OCI-LY3 (cell line): ENCODE measurements at regions not wholly inside any gene's neighbourhood (a gene's known extent, or its start where the extent isn't known, plus 50 kb on each side); places are given as distances from the start of the nearest gene placed in this dataset.

Source experiments
- H2AFZ ChIP-seq: fragments of 200-600, 300-600 bp; shearing (Covaris generic); 2 replicates; pipeline ENCODE4 v1.6.0; 2014; ENCODE audit warnings: antibody characterized with exemption, low read depth, low read length
- H3K27ac ChIP-seq: fragments of 200-600, 300-600 bp; sonication (generic); 2 replicates; pipeline ENCODE4 v1.5.1; 2014; ENCODE audit warnings: mild to moderate bottlenecking, low read length, moderate library complexity, mixed read lengths
- H3K27me3 ChIP-seq: fragments of 200-600, 300-600 bp; sonication (generic); 2 replicates; pipeline ENCODE4 v1.6.1; 2014; ENCODE audit warnings: low read depth, low read length, mixed read lengths
- H3K36me3 ChIP-seq: fragments of 200-600, 300-600 bp; sonication (generic); replicated peaks from 2 replicates; pipeline ENCODE3; 2014; ENCODE audit warnings: low read depth, low read length, mixed read lengths
- H3K4me1 ChIP-seq: fragments of 300-600, 200-600 bp; sonication (generic); 2 replicates; pipeline ENCODE4 v1.6.1; 2014; ENCODE audit warnings: low read length, mixed read lengths
- H3K4me2 ChIP-seq: fragments of 200-600, 300-600 bp; sonication (generic); 2 replicates; pipeline ENCODE4 v1.6.1; 2014; ENCODE audit warnings: low read length, mixed read lengths
- H3K4me3 ChIP-seq: fragments of 300-600, 200-600 bp; sonication (generic); 2 replicates; pipeline ENCODE4 v1.5.1; 2014; ENCODE audit warnings: antibody characterized with exemption, mild to moderate bottlenecking, low read length, moderate library complexity
- H3K79me2 ChIP-seq: fragments of 300-600, 200-600 bp; shearing (Covaris generic); 2 replicates; pipeline ENCODE4 v1.6.1; 2014; ENCODE audit warnings: mild to moderate bottlenecking, low read length, mixed read lengths
- H3K9ac ChIP-seq: fragments of 300-600, 200-600 bp; shearing (Covaris generic); 2 replicates; pipeline ENCODE4 v1.6.0; 2014; ENCODE audit warnings: mild to moderate bottlenecking, low read length, moderate library complexity
- H3K9me3 ChIP-seq: fragments of 200-600, 300-600 bp; shearing (Covaris generic); 2 replicates; pipeline ENCODE4 v1.6.1; 2014; ENCODE audit warnings: low read length, mixed read lengths; ENCODE audit not compliant: insufficient read depth
- H4K20me1 ChIP-seq: fragments of 200-600, 300-600 bp; sonication (generic); 2 replicates; pipeline ENCODE4 v1.6.1; 2016; ENCODE audit warnings: low read length, mixed read lengths; ENCODE audit not compliant: insufficient read depth
- EZH2phosphoT487 ChIP-seq: fragments of 200-600 bp; shearing (Covaris generic); IDR thresholded peaks from 2 replicates; pipeline ENCODE4 v1.6.1; 2018; ENCODE audit warnings: antibody characterized with exemption, mixed run types, low read depth
- TF ChIP-seq, protein P1 (sequence below): fragments of 200-600, 300-600 bp; sonication (generic); IDR thresholded peaks from 2 replicates; pipeline ENCODE4 v1.5.1; 2014; ENCODE audit warnings: antibody characterized with exemption, low read length, low read depth

DNA sequence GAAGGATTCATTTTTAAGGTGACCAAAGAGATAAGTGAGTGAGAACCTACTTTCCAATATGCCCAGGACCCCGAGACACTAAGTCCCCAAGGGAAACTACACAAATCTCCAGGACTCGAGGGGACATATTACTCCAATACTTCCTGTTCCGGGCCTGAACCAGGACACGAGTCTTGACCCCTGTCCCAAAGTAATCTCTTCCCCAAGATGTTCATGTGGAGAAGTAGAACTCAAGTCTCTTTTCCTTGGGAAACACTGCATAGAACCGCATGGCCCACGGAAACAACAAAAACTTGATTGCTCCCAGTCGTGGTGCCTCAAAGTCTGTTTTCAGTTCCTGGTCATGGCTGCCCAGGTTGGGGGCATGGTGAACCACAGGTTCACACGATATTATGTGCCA, 87.2 kb upstream of the ZEB2 start:
- Histone ChIP-seq H2AFZ (no peak overlapping the region), H3K27me3 (peaks cover 33% of the 10 kb centered on the region), H4K20me1 (no peaks in the 10 kb centered on the region), H3K4me1 (peaks cover 57% of the 10 kb centered on the region), H3K4me3 (peak overlapping the region; percentile 48), H3K9me3 (peaks cover 7% of the 10 kb centered on the region; the same call in 1 of the 2 replicates), H3K79me2 (no peaks in the 10 kb centered on the region), H3K36me3 (peaks cover 5% of the 10 kb centered on the region), H3K9ac (no peak overlapping the region), H3K27ac (no peak overlapping the region), H3K4me2 (peak overlapping the region; percentile 61)
- TF ChIP-seq, protein P1, sequence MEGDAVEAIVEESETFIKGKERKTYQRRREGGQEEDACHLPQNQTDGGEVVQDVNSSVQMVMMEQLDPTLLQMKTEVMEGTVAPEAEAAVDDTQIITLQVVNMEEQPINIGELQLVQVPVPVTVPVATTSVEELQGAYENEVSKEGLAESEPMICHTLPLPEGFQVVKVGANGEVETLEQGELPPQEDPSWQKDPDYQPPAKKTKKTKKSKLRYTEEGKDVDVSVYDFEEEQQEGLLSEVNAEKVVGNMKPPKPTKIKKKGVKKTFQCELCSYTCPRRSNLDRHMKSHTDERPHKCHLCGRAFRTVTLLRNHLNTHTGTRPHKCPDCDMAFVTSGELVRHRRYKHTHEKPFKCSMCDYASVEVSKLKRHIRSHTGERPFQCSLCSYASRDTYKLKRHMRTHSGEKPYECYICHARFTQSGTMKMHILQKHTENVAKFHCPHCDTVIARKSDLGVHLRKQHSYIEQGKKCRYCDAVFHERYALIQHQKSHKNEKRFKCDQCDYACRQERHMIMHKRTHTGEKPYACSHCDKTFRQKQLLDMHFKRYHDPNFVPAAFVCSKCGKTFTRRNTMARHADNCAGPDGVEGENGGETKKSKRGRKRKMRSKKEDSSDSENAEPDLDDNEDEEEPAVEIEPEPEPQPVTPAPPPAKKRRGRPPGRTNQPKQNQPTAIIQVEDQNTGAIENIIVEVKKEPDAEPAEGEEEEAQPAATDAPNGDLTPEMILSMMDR: no peak
- TF ChIP-seq EZH2phosphoT487: no peak

DNA sequence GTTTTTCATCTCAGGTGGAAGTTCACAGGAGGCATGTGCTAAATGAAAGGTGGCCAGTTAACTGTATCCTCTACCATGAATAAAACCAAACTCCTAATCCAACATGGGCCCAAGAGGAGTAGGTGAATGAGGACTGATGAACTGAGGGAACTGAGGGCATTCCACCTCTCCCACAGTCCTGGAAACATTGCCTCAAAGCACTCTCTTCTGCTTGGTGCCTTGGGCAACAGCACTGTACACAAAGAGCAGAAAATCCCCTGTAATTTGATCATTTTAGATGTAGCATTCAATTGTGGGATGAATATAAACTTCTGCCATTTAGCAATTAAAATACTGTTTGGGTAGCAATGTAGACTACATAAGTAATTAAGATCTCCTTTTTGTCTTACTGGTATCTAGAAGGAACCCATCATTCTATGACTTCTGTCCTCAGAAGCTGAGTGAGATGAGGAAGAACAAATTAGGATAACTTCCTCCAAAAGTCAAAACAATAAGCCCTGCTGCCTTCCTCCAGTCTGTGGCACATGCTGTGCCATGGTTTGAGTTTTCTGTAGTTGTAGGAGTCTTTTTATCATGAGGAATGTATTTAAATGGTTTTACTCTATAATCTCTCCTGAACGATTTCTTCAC, 86.7 kb upstream of the ZEB2 start:
- peaks cover 57% of the 10 kb centered on the region for H3K4me1 ChIP-seq
- no peak overlapping the region for H2AFZ ChIP-seq
- peak overlapping the region; percentile 48 for H3K4me3 ChIP-seq
- H3K27me3 ChIP-seq: peaks cover 33% of the 10 kb centered on the region
- peaks cover 5% of the 10 kb centered on the region for H3K36me3 ChIP-seq
- H4K20me1 ChIP-seq: no peaks in the 10 kb centered on the region
- H3K79me2 ChIP-seq: no peaks in the 10 kb centered on the region
- TF ChIP-seq EZH2phosphoT487: no peak
- TF ChIP-seq, protein P1: no peak
- no peak overlapping the region for H3K27ac ChIP-seq
- no peak overlapping the region for H3K9ac ChIP-seq
- peak overlapping the region; percentile 61 for H3K4me2 ChIP-seq
- peaks cover 7% of the 10 kb centered on the region; the same call in 1 of the 2 replicates for H3K9me3 ChIP-seq

DNA sequence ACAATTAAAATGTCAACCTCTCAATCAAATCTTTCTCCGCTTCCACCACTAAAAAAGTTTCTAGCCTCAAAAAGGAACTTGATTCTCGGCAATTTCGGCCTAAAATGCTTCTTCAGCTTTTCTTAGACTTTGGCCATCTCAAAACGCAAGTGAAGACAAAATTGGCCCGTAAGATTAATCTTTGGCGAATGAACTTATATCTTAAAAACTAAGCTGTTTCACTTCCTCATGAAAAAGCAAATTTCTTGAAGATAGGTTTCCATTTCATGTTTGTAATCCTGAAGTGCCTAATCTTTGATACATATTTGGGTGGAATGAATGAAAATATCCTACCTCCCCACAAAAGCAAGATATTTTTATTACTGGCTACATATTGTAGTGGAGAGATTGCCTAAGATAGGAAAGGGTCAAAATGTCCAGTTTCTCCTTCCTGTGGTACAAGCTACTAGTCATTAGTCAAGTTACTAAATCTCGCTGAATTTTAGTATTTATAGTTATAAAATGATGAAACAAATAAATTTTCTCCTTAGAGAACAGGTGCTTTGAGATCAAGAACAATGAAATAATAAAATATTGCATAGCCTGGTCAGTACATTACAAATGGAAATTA, 85.4 kb upstream of the ZEB2 start:
- peak overlapping the region; percentile 55 for H3K4me2 ChIP-seq
- H3K27me3 ChIP-seq: peaks cover 28% of the 10 kb centered on the region
- TF ChIP-seq EZH2phosphoT487: peak; percentile 83
- TF ChIP-seq, protein P1: no peak
- H3K9ac ChIP-seq: no peak overlapping the region
- peaks cover 57% of the 10 kb centered on the region for H3K4me1 ChIP-seq
- H3K9me3 ChIP-seq: peaks cover 7% of the 10 kb centered on the region; the same call in 1 of the 2 replicates
- H2AFZ ChIP-seq: no peak overlapping the region
- H3K36me3 ChIP-seq: peaks cover 5% of the 10 kb centered on the region
- no peaks in the 10 kb centered on the region for H4K20me1 ChIP-seq
- H3K27ac ChIP-seq: no peak overlapping the region
- no peaks in the 10 kb centered on the region for H3K79me2 ChIP-seq
- 0 out of 2 replicates have a peak overlapping the region, but pooled peaks have one; percentile 5 for H3K4me3 ChIP-seq

DNA sequence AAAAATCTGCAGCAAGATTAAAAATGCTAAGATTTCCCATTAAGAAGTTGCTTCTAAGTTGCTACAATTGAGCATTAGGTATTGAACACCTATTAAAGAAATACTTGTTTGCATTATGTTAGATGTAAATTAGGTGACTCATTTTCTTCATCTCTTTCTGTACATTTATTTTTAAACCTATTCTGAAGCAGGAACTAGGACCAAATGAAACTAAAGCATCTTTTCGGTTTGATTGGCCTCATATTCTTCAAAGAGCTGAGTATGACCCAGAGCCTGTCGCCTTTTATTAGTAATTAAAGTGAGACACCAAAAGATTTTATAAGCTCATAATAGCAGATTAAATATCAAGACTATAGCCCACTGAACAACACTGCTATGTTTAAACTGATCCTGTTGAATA, 83.4 kb upstream of the ZEB2 start:
- Histone ChIP-seq H3K36me3 (peaks cover 5% of the 10 kb centered on the region), H2AFZ (no peak overlapping the region)
- TF ChIP-seq, protein P1: no peak
- no peak for TF ChIP-seq EZH2phosphoT487

More for the DNA sequence above, 83.4 kb upstream of the ZEB2 start:
- Histone ChIP-seq H3K9ac (no peak overlapping the region), H3K9me3 (peaks cover 13% of the 10 kb centered on the region; the same call in 1 of the 2 replicates), H3K4me1 (peaks cover 57% of the 10 kb centered on the region), H3K27me3 (peaks cover 37% of the 10 kb centered on the region), H3K79me2 (no peaks in the 10 kb centered on the region), H3K4me3 (no peak overlapping the region), H4K20me1 (no peaks in the 10 kb centered on the region), H3K4me2 (peak overlapping the region; percentile 29; the same call in 1 of the 2 replicates), H3K27ac (no peak overlapping the region)
